WTC11 (cell line): ENCODE measurements at regions not wholly inside any gene's neighbourhood (a gene's known extent, or its start where the extent isn't known, plus 50 kb on each side); places are given as distances from the start of the nearest gene placed in this dataset.

Experiments used
- ATAC-seq: fragments of 200-7000 bp; cut with Tn5 transposase; 2 replicates; pipeline ENCODE4 v1.10.0; 2021; ENCODE audit warnings: mild to moderate bottlenecking, moderate library complexity
- CTCF ChIA-PET: fragments of 300-600 bp; sonication (Branson Sonifier 250); formaldehyde crosslinking; loops from one replicate; lab custom pipeline; 2021; ENCODE audit warnings: antibody characterized with exemption; lab: Charles Lee
- POLR2A ChIA-PET: fragments of 350-600 bp; sonication (Branson Sonifier 250); formaldehyde crosslinking; loops from one replicate; lab custom pipeline; 2021; ENCODE audit warnings: antibody characterized with exemption; lab: Charles Lee
- DNase-seq: peaks from one replicate; pipeline ENCODE4 v3.0.0; 2021; ENCODE audit warnings: low spot score
- H3K27ac Mint-ChIP-seq: 2 replicates; pipeline ENCODE4 v1.8.0; 2021; ENCODE audit warnings: mixed read lengths
- H3K27me3 Mint-ChIP-seq: 2 replicates; pipeline ENCODE4 v1.8.0; 2021; ENCODE audit warnings: low read depth, mild to moderate bottlenecking, moderate library complexity, mixed read lengths
- H3K36me3 Mint-ChIP-seq: 2 replicates; pipeline ENCODE4 v1.8.0; 2021; ENCODE audit warnings: mixed read lengths
- H3K4me1 Mint-ChIP-seq: 2 replicates; pipeline ENCODE4 v1.8.0; 2022; ENCODE audit warnings: mixed read lengths
- H3K4me3 Mint-ChIP-seq: 2 replicates; pipeline ENCODE4 v1.8.0; 2021; ENCODE audit warnings: mild to moderate bottlenecking, moderate library complexity, mixed read lengths
- H3K9me3 Mint-ChIP-seq: 2 replicates; pipeline ENCODE4 v1.8.0; 2021; ENCODE audit warnings: mixed read lengths
- ARID4B ChIP-seq: sonication (generic); formaldehyde crosslinking; IDR thresholded peaks from 2 replicates; pipeline ENCODE4 v1.8.0; 2023; ENCODE audit warnings: missing genetic modification reagents, mild to moderate bottlenecking, borderline replicate concordance
- E2F5 ChIP-seq: sonication (generic); formaldehyde crosslinking; IDR thresholded peaks from 2 replicates; pipeline ENCODE4 v1.8.1; 2022; ENCODE audit warnings: mild to moderate bottlenecking, moderate library complexity, missing genetic modification reagents
- FOXK1 ChIP-seq: sonication (generic); formaldehyde crosslinking; IDR thresholded peaks from 2 replicates; pipeline ENCODE4 v1.8.0; 2022; ENCODE audit warnings: mild to moderate bottlenecking, moderate library complexity, missing genetic modification reagents
- FOXP1 ChIP-seq: sonication (generic); formaldehyde crosslinking; IDR thresholded peaks from 2 replicates; pipeline ENCODE4 v1.8.0; 2022; ENCODE audit warnings: missing genetic modification reagents, mild to moderate bottlenecking, moderate library complexity, borderline replicate concordance
- HMGXB4 ChIP-seq: sonication (generic); formaldehyde crosslinking; IDR thresholded peaks from 2 replicates; pipeline ENCODE4 v1.8.1; 2023; ENCODE audit warnings: mild to moderate bottlenecking, moderate library complexity, missing genetic modification reagents
- JUN ChIP-seq: sonication (generic); formaldehyde crosslinking; IDR thresholded peaks from 2 replicates; pipeline ENCODE4 v1.8.0; 2023; ENCODE audit warnings: mild to moderate bottlenecking, missing genetic modification reagents
- NFATC4 ChIP-seq: fragments of 250-450 bp; sonication (Bioruptor Pico); IDR thresholded peaks from 2 replicates; pipeline ENCODE4 v1.9.0; 2021; ENCODE audit warnings: mild to moderate bottlenecking
- PRDM15 ChIP-seq: sonication (generic); formaldehyde crosslinking; IDR thresholded peaks from 2 replicates; pipeline ENCODE4 v1.8.0; 2022; ENCODE audit warnings: missing genetic modification reagents
- SMAD3 ChIP-seq: sonication (generic); formaldehyde crosslinking; IDR thresholded peaks from 2 replicates; pipeline ENCODE4 v1.8.0; 2022; ENCODE audit warnings: missing genetic modification reagents, mild to moderate bottlenecking, borderline replicate concordance
- SOX15 ChIP-seq: fragments of 250-450 bp; sonication (Bioruptor Pico); IDR thresholded peaks from 2 replicates; pipeline ENCODE4 v1.9.0; 2021; ENCODE audit warnings: mild to moderate bottlenecking
- TCF7 ChIP-seq: sonication (generic); formaldehyde crosslinking; IDR thresholded peaks from 2 replicates; pipeline ENCODE4 v1.8.0; 2022; ENCODE audit warnings: mild to moderate bottlenecking, low read depth, missing genetic modification reagents, moderate library complexity
- ZNF263 ChIP-seq: sonication (generic); formaldehyde crosslinking; IDR thresholded peaks from 2 replicates; pipeline ENCODE4 v1.8.1; 2022; ENCODE audit warnings: low read depth, mild to moderate bottlenecking, moderate library complexity, missing genetic modification reagents
- ZNF281 ChIP-seq: sonication (generic); formaldehyde crosslinking; IDR thresholded peaks from 2 replicates; pipeline ENCODE4 v1.8.0; 2023; ENCODE audit warnings: mild to moderate bottlenecking, missing genetic modification reagents
- ZNF317 ChIP-seq: sonication (generic); formaldehyde crosslinking; IDR thresholded peaks from 2 replicates; pipeline ENCODE4 v1.8.1; 2023; ENCODE audit warnings: low read depth, mild to moderate bottlenecking, moderate library complexity, missing genetic modification reagents, borderline replicate concordance
- ZNF396 ChIP-seq: fragments of 250-450 bp; sonication (Bioruptor Pico); IDR thresholded peaks from 2 replicates; pipeline ENCODE4 v1.8.0; 2021; ENCODE audit warnings: mild to moderate bottlenecking, moderate library complexity, borderline replicate concordance
- ZNF416 ChIP-seq: fragments of 250-450 bp; sonication (Bioruptor Pico); IDR thresholded peaks from 2 replicates; pipeline ENCODE4 v1.9.0; 2021; ENCODE audit warnings: mild to moderate bottlenecking, inconsistent platforms
- ZNF512 ChIP-seq: sonication (generic); formaldehyde crosslinking; IDR thresholded peaks from 2 replicates; pipeline ENCODE4 v1.8.1; 2022; ENCODE audit warnings: missing genetic modification reagents, borderline replicate concordance
- TF ChIP-seq, protein P1 (sequence below): sonication (generic); formaldehyde crosslinking; IDR thresholded peaks from 2 replicates; pipeline ENCODE4 v1.8.0; 2022; ENCODE audit warnings: mild to moderate bottlenecking, missing genetic modification reagents
- TF ChIP-seq, protein P2 (sequence below): sonication (generic); formaldehyde crosslinking; conservative IDR thresholded peaks from 2 replicates; pipeline ENCODE4 v1.8.1; 2022; ENCODE audit warnings: mild to moderate bottlenecking, missing genetic modification reagents

GRCh38 chr15:36108541-36108940, 470.9 kb upstream of the CDIN1 start (continued):
- TF ChIP-seq SMAD3 (CRISPR knock-in tag) (no peak), ZNF396 (CRISPR knock-in tag) (no peak), ZNF263 (CRISPR knock-in tag) (no peak)
- TF ChIP-seq, all 79 proteins: peak for 0

GRCh38 chr15:36109943-36110658, 469.3 kb upstream of the CDIN1 start:
- Mint-ChIP-seq H3K4me3 (no peak overlapping the region), H3K27ac (no peak overlapping the region), H3K4me1 (no peaks in the 10 kb centered on the region), H3K27me3 (no peaks in the 10 kb centered on the region), H3K36me3 (no peaks in the 10 kb centered on the region), H3K9me3 (no peaks in the 10 kb centered on the region)
- ChIA-PET CTCF (no interaction called here), POLR2A (no interaction called here)
- ATAC-seq (no peak), DNase-seq (no peak)
- TF ChIP-seq FOXK1 (CRISPR knock-in tag) = no peak
- TF ChIP-seq ZNF281 = no peak
- no peak for TF ChIP-seq SOX15 (CRISPR knock-in tag)
- TF ChIP-seq JUN (CRISPR knock-in tag) = no peak
- no peak for TF ChIP-seq ZNF416 (CRISPR knock-in tag)
- TF ChIP-seq, protein P1, sequence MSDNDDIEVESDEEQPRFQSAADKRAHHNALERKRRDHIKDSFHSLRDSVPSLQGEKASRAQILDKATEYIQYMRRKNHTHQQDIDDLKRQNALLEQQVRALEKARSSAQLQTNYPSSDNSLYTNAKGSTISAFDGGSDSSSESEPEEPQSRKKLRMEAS = no peak
- TF ChIP-seq PRDM15 = no peak
- no peak for TF ChIP-seq ZNF263 (CRISPR knock-in tag)
- no peak for TF ChIP-seq ZNF512 (CRISPR knock-in tag)
- no peak for TF ChIP-seq E2F5
- TF ChIP-seq ZNF317 (CRISPR knock-in tag) = no peak
- no peak for TF ChIP-seq HMGXB4 (CRISPR knock-in tag)
- TF ChIP-seq ARID4B = no peak
- no peak for TF ChIP-seq FOXP1 (CRISPR knock-in tag)
- TF ChIP-seq NFATC4 (CRISPR knock-in tag) = no peak
- TF ChIP-seq TCF7 (CRISPR knock-in tag) = no peak
- TF ChIP-seq, protein P2, sequence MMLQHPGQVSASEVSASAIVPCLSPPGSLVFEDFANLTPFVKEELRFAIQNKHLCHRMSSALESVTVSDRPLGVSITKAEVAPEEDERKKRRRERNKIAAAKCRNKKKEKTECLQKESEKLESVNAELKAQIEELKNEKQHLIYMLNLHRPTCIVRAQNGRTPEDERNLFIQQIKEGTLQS = no peak
